HEK293T (cell line): ENCODE measurements at regions not wholly inside any gene's neighbourhood (a gene's known extent, or its start where the extent isn't known, plus 50 kb on each side); places are given as distances from the start of the nearest gene placed in this dataset.

Experiments
- CTCF ChIA-PET: fragments of 350-600 bp; formaldehyde crosslinking; extraction: SDS; loops from one replicate; lab custom pipeline; 2021; ENCODE audit warnings: antibody characterized with exemption, inconsistent platforms; lab: Yijun Ruan, JAX
- POLR2A ChIA-PET: fragments of 350-600 bp; formaldehyde crosslinking; extraction: SDS; loops from one replicate; lab custom pipeline; 2020; ENCODE audit warnings: antibody characterized with exemption, inconsistent platforms; lab: Yijun Ruan, JAX
- DNase-seq: peaks from one replicate; pipeline ENCODE4 v3.0.0; 2012; ENCODE audit warnings: mixed read lengths; ENCODE audit errors: extremely low spot score
- ARNT ChIP-seq: fragments of 450-650 bp; IDR thresholded peaks from 2 replicates; pipeline ENCODE4 v1.6.1; 2017; ENCODE audit warnings: mild to moderate bottlenecking
- BHLHE40 ChIP-seq: fragments of 450-650 bp; IDR thresholded peaks from 2 replicates; pipeline ENCODE4 v1.6.1; 2016; ENCODE audit warnings: mild to moderate bottlenecking, moderate library complexity, borderline replicate concordance
- CTBP1 ChIP-seq: fragments of 450-650 bp; IDR thresholded peaks from 2 replicates; pipeline ENCODE4 v1.6.1; 2016; ENCODE audit warnings: borderline replicate concordance
- ELF4 ChIP-seq: fragments of 450-650 bp; IDR thresholded peaks from 2 replicates; pipeline ENCODE4 v1.6.1; 2017; ENCODE audit warnings: antibody characterized with exemption
- FOXA1 ChIP-seq: fragments of 450-650 bp; IDR thresholded peaks from 2 replicates; pipeline ENCODE4 v1.6.1; 2016; ENCODE audit warnings: mild to moderate bottlenecking
- FOXK2 ChIP-seq: fragments of 450-650 bp; IDR thresholded peaks from 2 replicates; pipeline ENCODE4 v1.6.1; 2016; ENCODE audit warnings: mild to moderate bottlenecking
- FOXM1 ChIP-seq: fragments of 450-650 bp; IDR thresholded peaks from 2 replicates; pipeline ENCODE4 v1.6.1; 2017; ENCODE audit warnings: mild to moderate bottlenecking, borderline replicate concordance
- HDGF ChIP-seq: fragments of 450-650 bp; IDR thresholded peaks from 2 replicates; pipeline ENCODE4 v1.6.1; 2017; ENCODE audit warnings: antibody characterized with exemption, borderline replicate concordance
- L3MBTL2 ChIP-seq: fragments of 450-650 bp; conservative IDR thresholded peaks from 2 replicates; pipeline ENCODE4 v1.6.1; 2016; ENCODE audit warnings: mild to moderate bottlenecking
- LEF1 ChIP-seq: fragments of 450-650 bp; IDR thresholded peaks from 2 replicates; pipeline ENCODE4 v1.6.1; 2017; ENCODE audit warnings: mild to moderate bottlenecking, borderline replicate concordance
- NFRKB ChIP-seq: fragments of 450-650 bp; IDR thresholded peaks from 2 replicates; pipeline ENCODE4 v1.6.1; 2016; ENCODE audit warnings: mild to moderate bottlenecking, moderate library complexity
- PKNOX1 ChIP-seq: fragments of 450-650 bp; IDR thresholded peaks from 2 replicates; pipeline ENCODE4 v1.6.1; 2016
- SP1 ChIP-seq: fragments of 450-650 bp; IDR thresholded peaks from 2 replicates; pipeline ENCODE4 v1.6.1; 2017
- SUZ12 ChIP-seq: fragments of 450-650 bp; IDR thresholded peaks from 2 replicates; pipeline ENCODE4 v1.6.1; 2016; ENCODE audit warnings: mild to moderate bottlenecking
- TARDBP ChIP-seq: fragments of 450-650 bp; IDR thresholded peaks from 2 replicates; pipeline ENCODE4 v1.6.1; 2016
- ZNF384 ChIP-seq: fragments of 450-650 bp; IDR thresholded peaks from 2 replicates; pipeline ENCODE4 v1.6.1; 2016

- ChIA-PET CTCF (no interaction called here), POLR2A (no interaction called here)
- TF ChIP-seq SUZ12: no peak
- no peak for DNase-seq
Observed at GRCh38 chr13:100880166-100880565, 205.6 kb upstream of the TMTC4 start.

- CTCF ChIA-PET: no interaction called here
Observed at GRCh38 chr13:100879255-100879654, 204.7 kb upstream of the TMTC4 start.

GRCh38 chr13:100876044-100876403 is 201.4 kb upstream of the TMTC4 start:
- TF ChIP-seq ZNF384 (no peak), NFRKB (no peak), CTBP1 (no peak), SUZ12 (no peak), FOXA1 (no peak)
- POLR2A ChIA-PET: no interaction called here
- CTCF ChIA-PET: no interaction called here
- no peak for DNase-seq

More at GRCh38 chr13:100879255-100879654, 204.7 kb upstream of the TMTC4 start:
- DNase-seq: no peak
- TF ChIP-seq HDGF: no peak
- TF ChIP-seq L3MBTL2: no peak
- no peak for TF ChIP-seq CTBP1
- TF ChIP-seq BHLHE40: no peak
- TF ChIP-seq TARDBP: no peak
- TF ChIP-seq ARNT: no peak
- TF ChIP-seq ZNF384: no peak
- TF ChIP-seq SUZ12: no peak
- TF ChIP-seq ELF4: no peak
- no peak for TF ChIP-seq FOXK2
- no peak for TF ChIP-seq FOXM1
- TF ChIP-seq NFRKB: no peak
- TF ChIP-seq FOXA1: no peak
- no peak for TF ChIP-seq PKNOX1
- no peak for TF ChIP-seq SP1
- no peak for TF ChIP-seq LEF1
- POLR2A ChIA-PET: no interaction called here

GRCh38 chr13:100875392-100876043 is 200.9 kb upstream of the TMTC4 start:
- no peak for DNase-seq
- POLR2A ChIA-PET: no interaction called here
- CTCF ChIA-PET: no interaction called here
- TF ChIP-seq FOXA1: no peak
- TF ChIP-seq ELF4: no peak
- TF ChIP-seq NFRKB: no peak
- no peak for TF ChIP-seq L3MBTL2
- TF ChIP-seq TARDBP: no peak
- TF ChIP-seq ZNF384: no peak
- TF ChIP-seq HDGF: no peak
- TF ChIP-seq ARNT: no peak
- TF ChIP-seq SUZ12: no peak
- no peak for TF ChIP-seq BHLHE40
- TF ChIP-seq FOXK2: no peak
- no peak for TF ChIP-seq LEF1
- no peak for TF ChIP-seq PKNOX1
- TF ChIP-seq FOXM1: no peak
- TF ChIP-seq SP1: no peak
- no peak for TF ChIP-seq CTBP1

GRCh38 chr13:100872761-100873160 is 198.2 kb upstream of the TMTC4 start:
- no peak for DNase-seq
- no peak for TF ChIP-seq ELF4
- TF ChIP-seq L3MBTL2: no peak
- TF ChIP-seq TARDBP: no peak
- no peak for TF ChIP-seq ZNF384
- no peak for TF ChIP-seq ARNT
- TF ChIP-seq FOXM1: no peak
- TF ChIP-seq FOXK2: no peak
- TF ChIP-seq CTBP1: no peak
- no peak for TF ChIP-seq BHLHE40
- no peak for TF ChIP-seq NFRKB
- no peak for TF ChIP-seq FOXA1
- no peak for TF ChIP-seq LEF1
- TF ChIP-seq SP1: no peak
- no peak for TF ChIP-seq PKNOX1
- no peak for TF ChIP-seq SUZ12
- TF ChIP-seq HDGF: no peak
- POLR2A ChIA-PET: no interaction called here
- CTCF ChIA-PET: no interaction called here

- ChIA-PET CTCF (no interaction called here), POLR2A (no interaction called here)
- TF ChIP-seq L3MBTL2 (no peak), SUZ12 (no peak), HDGF (no peak), PKNOX1 (no peak), ELF4 (no peak), ARNT (no peak), NFRKB (no peak), BHLHE40 (no peak), LEF1 (no peak)
- no peak for DNase-seq
Observed at GRCh38 chr13:100870898-100871297, 196.3 kb upstream of the TMTC4 start.
